22Rv1 (cell line): ENCODE measurements at regions not wholly inside any gene's neighbourhood (a gene's known extent, or its start where the extent isn't known, plus 50 kb on each side); places are given as distances from the start of the nearest gene placed in this dataset.

ENCODE experiments used
- H3K27ac ChIP-seq: fragments of 450-650 bp; 2 replicates; pipeline ENCODE4 v1.5.1; 2017
- ZFX ChIP-seq: fragments of 450-650 bp; IDR thresholded peaks from 2 replicates; pipeline ENCODE4 v1.6.1; 2017; ENCODE audit warnings: antibody characterized with exemption, borderline replicate concordance
- TF ChIP-seq, protein P1 (sequence below): fragments of 450-650 bp; IDR thresholded peaks from 2 replicates; pipeline ENCODE4 v1.5.1; 2017; ENCODE audit warnings: mild to moderate bottlenecking

DNA sequence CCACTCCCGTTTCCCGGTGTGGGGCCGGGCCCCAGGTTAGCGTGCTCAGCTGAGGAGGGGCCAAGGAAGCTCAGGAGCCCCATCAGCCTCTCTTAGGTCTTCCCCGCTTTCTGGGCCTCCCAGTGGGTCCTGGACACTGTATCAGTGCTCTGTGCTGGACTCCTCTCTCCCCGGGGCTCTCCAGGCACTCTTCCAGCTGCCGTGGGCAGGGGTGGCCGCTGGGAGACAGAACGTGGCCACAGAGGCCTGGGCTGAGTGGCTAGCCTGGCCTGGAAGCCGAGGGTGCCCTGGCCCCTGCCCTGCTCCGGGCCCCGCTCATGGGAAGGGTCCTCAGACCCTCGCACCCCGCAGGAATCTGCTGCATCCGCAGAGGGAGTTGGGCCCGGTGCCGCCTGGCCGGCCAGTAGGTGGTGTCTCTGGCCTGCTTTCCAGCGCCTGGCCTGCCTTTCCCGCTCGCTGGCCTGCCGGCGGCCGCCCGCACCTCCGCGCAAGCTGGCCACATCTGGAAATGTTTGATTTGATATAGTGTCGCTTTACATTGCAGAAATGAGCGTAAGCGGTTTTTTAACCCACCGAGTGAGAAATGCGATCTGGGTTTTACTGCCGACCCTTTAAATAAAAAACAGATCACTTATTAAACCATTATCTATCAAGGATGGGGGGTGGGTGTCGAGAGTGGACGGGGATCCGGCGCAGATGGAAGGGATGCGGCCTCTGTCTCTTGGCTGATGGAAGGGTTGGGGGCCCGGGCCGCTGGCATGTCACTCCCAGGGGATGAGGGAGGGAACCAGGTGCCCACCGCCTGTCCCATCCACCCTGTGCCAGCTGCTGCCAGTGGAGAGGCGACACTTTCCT lies 74.4 kb upstream of the TTC34 start:
- no peak overlapping the region for H3K27ac ChIP-seq
- no peak for TF ChIP-seq ZFX
- TF ChIP-seq, protein P1, sequence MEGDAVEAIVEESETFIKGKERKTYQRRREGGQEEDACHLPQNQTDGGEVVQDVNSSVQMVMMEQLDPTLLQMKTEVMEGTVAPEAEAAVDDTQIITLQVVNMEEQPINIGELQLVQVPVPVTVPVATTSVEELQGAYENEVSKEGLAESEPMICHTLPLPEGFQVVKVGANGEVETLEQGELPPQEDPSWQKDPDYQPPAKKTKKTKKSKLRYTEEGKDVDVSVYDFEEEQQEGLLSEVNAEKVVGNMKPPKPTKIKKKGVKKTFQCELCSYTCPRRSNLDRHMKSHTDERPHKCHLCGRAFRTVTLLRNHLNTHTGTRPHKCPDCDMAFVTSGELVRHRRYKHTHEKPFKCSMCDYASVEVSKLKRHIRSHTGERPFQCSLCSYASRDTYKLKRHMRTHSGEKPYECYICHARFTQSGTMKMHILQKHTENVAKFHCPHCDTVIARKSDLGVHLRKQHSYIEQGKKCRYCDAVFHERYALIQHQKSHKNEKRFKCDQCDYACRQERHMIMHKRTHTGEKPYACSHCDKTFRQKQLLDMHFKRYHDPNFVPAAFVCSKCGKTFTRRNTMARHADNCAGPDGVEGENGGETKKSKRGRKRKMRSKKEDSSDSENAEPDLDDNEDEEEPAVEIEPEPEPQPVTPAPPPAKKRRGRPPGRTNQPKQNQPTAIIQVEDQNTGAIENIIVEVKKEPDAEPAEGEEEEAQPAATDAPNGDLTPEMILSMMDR: peak; percentile 65

DNA sequence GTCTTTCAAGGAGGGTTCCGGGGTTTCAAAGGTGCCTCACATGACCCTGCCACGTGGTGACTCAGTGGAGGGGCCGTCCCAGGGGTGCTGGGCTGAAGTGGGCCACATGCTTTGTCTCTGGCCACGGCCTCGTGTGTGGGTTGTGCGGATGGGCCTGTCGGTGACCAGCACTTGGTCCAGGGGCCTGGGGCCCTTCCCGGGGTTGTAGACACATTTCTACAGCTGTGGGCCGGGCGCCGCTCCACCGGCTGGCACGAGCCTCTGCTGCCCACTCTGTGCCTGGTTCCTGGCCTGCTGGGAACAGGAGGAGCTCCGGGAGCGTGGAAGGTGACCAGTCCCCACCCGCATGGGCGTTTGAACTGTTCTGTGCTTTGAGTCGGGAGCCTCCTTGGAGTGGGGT lies 75.4 kb upstream of the TTC34 start:
- no peak for TF ChIP-seq ZFX
- TF ChIP-seq, protein P1: no peak
- no peak overlapping the region for H3K27ac ChIP-seq

DNA sequence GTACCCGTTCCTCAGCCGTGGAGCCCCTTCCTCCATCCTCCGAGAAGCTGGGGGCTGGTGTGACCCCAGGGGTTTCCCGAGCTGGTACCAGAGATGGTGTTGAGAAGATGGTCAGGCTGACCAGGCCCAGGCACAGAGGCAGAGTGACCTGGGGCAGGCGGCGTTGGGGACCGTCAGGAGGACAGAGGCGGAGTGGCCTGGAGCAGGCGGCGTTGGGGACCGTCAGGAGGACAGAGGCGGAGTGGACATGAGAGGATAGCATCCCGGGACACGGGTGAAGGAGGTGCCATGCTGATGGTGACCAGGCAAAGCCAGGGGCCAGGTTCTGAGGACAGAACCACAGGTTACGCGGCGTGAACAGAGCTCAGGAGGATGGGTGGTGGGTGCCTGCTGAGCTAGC lies 75.9 kb upstream of the TTC34 start:
- no peak overlapping the region for H3K27ac ChIP-seq
- TF ChIP-seq, protein P1: no peak
- no peak for TF ChIP-seq ZFX

DNA sequence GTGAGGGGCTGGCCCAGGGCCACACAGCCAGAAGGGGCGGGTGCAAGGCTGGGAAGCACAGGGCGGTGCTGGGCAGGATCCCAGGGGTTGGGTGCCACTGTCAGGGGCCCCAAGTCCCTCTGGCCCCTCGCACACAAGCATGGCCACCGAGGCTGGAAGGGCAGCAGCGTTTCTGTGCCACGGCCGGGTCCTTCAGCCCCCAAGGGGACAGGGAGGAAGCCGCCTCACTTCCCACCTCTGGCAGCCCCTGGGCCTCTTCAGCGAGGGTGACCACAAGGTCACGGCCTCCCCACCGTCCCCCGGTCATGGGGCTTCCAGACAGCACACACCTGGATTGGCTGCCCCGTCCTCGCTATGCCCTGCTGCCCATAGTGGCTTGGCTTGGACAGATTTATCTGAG lies 77.1 kb upstream of the TTC34 start:
- no peak overlapping the region for H3K27ac ChIP-seq
- no peak for TF ChIP-seq ZFX
- TF ChIP-seq, protein P1: no peak

DNA sequence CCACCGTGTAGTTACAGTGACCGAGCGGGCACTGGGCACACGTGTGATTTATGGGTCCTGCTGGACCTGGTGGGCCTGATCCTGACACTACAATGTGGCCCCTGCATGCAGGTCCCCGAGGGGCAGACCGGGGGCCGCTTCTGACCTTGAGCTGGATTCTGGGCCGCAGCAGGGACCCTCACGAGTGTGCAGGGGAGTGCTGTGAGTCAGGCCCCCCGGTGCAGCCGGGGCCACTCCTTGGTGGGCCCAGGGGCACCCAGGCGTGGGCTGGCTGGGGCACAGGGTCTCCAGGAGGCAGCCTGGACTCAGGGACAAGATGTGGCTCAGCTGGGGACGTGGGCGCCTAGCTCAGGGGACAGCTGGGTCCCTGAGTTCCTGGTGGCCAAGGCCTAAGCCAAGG lies 77.5 kb upstream of the TTC34 start:
- no peak overlapping the region for H3K27ac ChIP-seq
- TF ChIP-seq ZFX: no peak
- TF ChIP-seq, protein P1: no peak

DNA sequence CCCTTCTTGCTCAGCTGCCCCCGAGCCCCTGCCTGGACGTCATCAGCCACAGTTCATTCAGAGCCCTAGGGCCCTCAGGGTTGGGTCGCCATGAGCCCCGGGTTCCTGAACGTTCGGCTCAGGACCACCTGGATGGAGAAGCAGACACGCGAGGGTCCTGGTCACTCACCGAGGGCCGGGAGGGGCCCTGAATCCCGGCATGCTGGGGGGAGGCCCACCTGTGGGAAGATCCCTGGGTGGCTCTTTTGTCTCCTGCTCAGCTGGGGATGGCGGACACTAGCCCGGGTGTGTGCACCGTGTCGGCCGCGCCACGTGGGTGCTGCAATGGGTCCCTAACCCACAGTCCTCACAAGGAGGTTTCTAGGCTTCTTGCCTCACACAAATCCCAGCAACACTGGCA lies 78.1 kb upstream of the TTC34 start:
- no peak overlapping the region for H3K27ac ChIP-seq
- no peak for TF ChIP-seq ZFX
- TF ChIP-seq, protein P1: no peak

DNA sequence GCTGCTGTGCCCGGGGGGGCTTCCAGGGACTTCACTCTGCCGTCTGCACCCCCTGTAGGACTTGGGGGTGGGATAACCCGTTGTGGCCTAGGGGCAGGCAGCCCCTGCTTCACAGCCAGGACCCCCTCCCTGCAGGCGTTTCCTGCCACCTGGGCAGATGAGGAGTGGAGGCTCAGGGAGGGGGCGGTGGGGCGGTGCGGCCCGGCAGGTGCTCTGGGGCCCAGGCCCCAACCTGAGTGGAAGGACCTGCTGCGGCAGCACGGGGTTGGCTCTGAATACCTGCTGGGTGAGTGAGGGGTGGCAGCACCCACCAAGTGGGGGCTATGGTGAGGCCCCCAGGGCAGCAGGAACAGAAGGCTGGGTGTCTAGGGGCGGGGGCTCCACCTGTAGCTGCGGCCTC lies 78.6 kb upstream of the TTC34 start:
- TF ChIP-seq ZFX: no peak
- TF ChIP-seq, protein P1: no peak
- no peak overlapping the region for H3K27ac ChIP-seq
